ENCODE measurements at regions not wholly inside any gene's neighbourhood (a gene's known extent, or its start where the extent isn't known, plus 50 kb on each side); places are given as distances from the start of the nearest gene placed in this dataset.

GRCh38 chr14:86882818-86883217, 1110.2 kb downstream of the GALC start:
- Histone ChIP-seq H3K9ac (replicated peaks; ENCODE audit: extremely low read depth, insufficient read depth, low read length) (no peak overlapping the region), H3K79me2 (ENCODE audit: control insufficient read depth, insufficient read depth, low read length) (no peaks in the 10 kb centered on the region), H3K4me3 (replicated peaks in 1 of 3; ENCODE audit: insufficient read depth in 1 of 3, low read depth in 1 of 3, low read length in 3 of 3) (no peak overlapping the region), H3K27ac (ENCODE audit: insufficient read depth, low read depth, low read length) (no peak overlapping the region), H4K20me1 (replicated peaks; ENCODE audit: control insufficient read depth, extremely low read depth, insufficient read depth, low read length) (no peaks in the 10 kb centered on the region), H3K27me3 (ENCODE audit: control insufficient read depth in 2 of 2, insufficient read depth in 2 of 2, low read length in 2 of 2) (no peaks in the 10 kb centered on the region), H3K4me1 (ENCODE audit: control insufficient read depth, extremely low read depth, insufficient read depth, low read length) (no peaks in the 10 kb centered on the region), H3K4me2 (ENCODE audit: insufficient read depth, low read length) (no peak overlapping the region), H3K36me3 (ENCODE audit: control insufficient read depth in 2 of 2, extremely low read depth in 1 of 2, insufficient read depth in 2 of 2, low read length in 2 of 2) (no peaks in the 10 kb centered on the region), H2AFZ (ENCODE audit: low read depth, low read length) (no peak overlapping the region), H3K9me1 (replicated peaks; ENCODE audit: control insufficient read depth, extremely low read depth, insufficient read depth, low read length) (no peaks in the 10 kb centered on the region), H3K9me3 (replicated peaks; ENCODE audit: control insufficient read depth, insufficient read depth, low read length) (peaks cover 4% of the 10 kb centered on the region)
- TF ChIP-seq POLR2AphosphoS5 (IDR thresholded peaks at IDR 0.05; ENCODE audit: insufficient read depth, low read depth, low read length) (no peak), EZH2 (IDR thresholded peaks at IDR 0.05; ENCODE audit: borderline replicate concordance, low read depth, low read length, severe bottlenecking) (no peak), JUN (IDR thresholded peaks at IDR 0.05; ENCODE audit: borderline replicate concordance, insufficient read depth, insufficient read length, low read depth) (no peak), CTCF (IDR thresholded peaks at IDR 0.05; ENCODE audit: extremely low read depth in 1 of 2, insufficient read depth in 1 of 2, low read depth in 1 of 2, low read length in 2 of 2) (no peak), POLR2A (IDR thresholded peaks at IDR 0.05; ENCODE audit: low read depth, low read length) (no peak), FOS (IDR thresholded peaks at IDR 0.05; ENCODE audit: borderline replicate concordance, insufficient read depth, low read length) (no peak), GATA2 (IDR thresholded peaks at IDR 0.05; ENCODE audit: insufficient read depth, insufficient read length, low read depth, low read length) (no peak), MAX (IDR thresholded peaks at IDR 0.05; ENCODE audit: insufficient read depth, insufficient read length) (no peak), MYC (IDR thresholded peaks at IDR 0.05; ENCODE audit: low read depth, low read length) (no peak)
- dilution Hi-C loops (cut with MboI; ENCODE audit: extremely low pct_ligation_motif_present, low sequenced_read_pairs) = no loop called here
- intact Hi-C loops (cut with micrococcal nuclease) = no loop called here
- POLR2A ChIA-PET = no interaction called here
- DNase-seq (ENCODE audit: low read depth, low spot score) (no peak), FAIRE-seq (no peak)
- CTCF ChIA-PET = no interaction called here
- BruUV-seq (replicated peaks) = no TSS peak
